ENCODE measurements at regions not wholly inside any gene's neighbourhood (a gene's known extent, or its start where the extent isn't known, plus 50 kb on each side); places are given as distances from the start of the nearest gene placed in this dataset.
"Not testable (repeated sequence)": the region's sequence is repeated elsewhere in the genome, so short reads cannot be mapped to it uniquely, and the experiment has no call there.

GRCh38 chr1:37363535-37363934 lies 110.8 kb upstream of the ZC3H12A start:
- H3K4me3 ChIP-seq (ENCODE audit: low read length): no peak overlapping the region
- TF ChIP-seq CTCF (IDR thresholded peaks at IDR 0.05; ENCODE audit: insufficient read depth, low read depth, low read length, missing control alignments): no peak

GRCh38 chr1:37368665-37369315 lies 105.6 kb upstream of the ZC3H12A start:
- not testable (repeated sequence) for DNase-seq (ENCODE audit: low read depth); H3K4me3 ChIP-seq (ENCODE audit: low read length)

More at GRCh38 chr1:37363535-37363934, 110.8 kb upstream of the ZC3H12A start:
- no peak for DNase-seq (ENCODE audit: low read depth)

- TF ChIP-seq CTCF (IDR thresholded peaks at IDR 0.05; ENCODE audit: insufficient read depth, low read depth, low read length, missing control alignments): no peak
- no peak for DNase-seq (ENCODE audit: low read depth)
- H3K4me3 ChIP-seq (ENCODE audit: low read length): no peak overlapping the region
These were observed 102.1 kb upstream of the ZC3H12A start for GRCh38 chr1:37372302-37372701.

- no peak overlapping the region for H3K4me3 ChIP-seq (ENCODE audit: low read length)
These were observed 101.7 kb upstream of the ZC3H12A start for GRCh38 chr1:37372711-37373110.

GRCh38 chr1:37373413-37373812 lies 101.0 kb upstream of the ZC3H12A start:
- DNase-seq (ENCODE audit: low read depth): no peak
- TF ChIP-seq CTCF (IDR thresholded peaks at IDR 0.05; ENCODE audit: insufficient read depth, low read depth, low read length, missing control alignments): no peak
- H3K4me3 ChIP-seq (ENCODE audit: low read length): no peak overlapping the region

More at GRCh38 chr1:37372711-37373110, 101.7 kb upstream of the ZC3H12A start:
- no peak for DNase-seq (ENCODE audit: low read depth)
- no peak for TF ChIP-seq CTCF (IDR thresholded peaks at IDR 0.05; ENCODE audit: insufficient read depth, low read depth, low read length, missing control alignments)

GRCh38 chr1:37380546-37380945 lies 93.8 kb upstream of the ZC3H12A start:
- not testable (repeated sequence) for DNase-seq (ENCODE audit: low read depth); H3K4me3 ChIP-seq (ENCODE audit: low read length)

GRCh38 chr1:37387854-37388253 lies 86.5 kb upstream of the ZC3H12A start:
- DNase-seq (ENCODE audit: low read depth): no peak
- no peak for TF ChIP-seq CTCF (IDR thresholded peaks at IDR 0.05; ENCODE audit: insufficient read depth, low read depth, low read length, missing control alignments)
- no peak overlapping the region for H3K4me3 ChIP-seq (ENCODE audit: low read length)

- no peak for TF ChIP-seq CTCF (IDR thresholded peaks at IDR 0.05; ENCODE audit: insufficient read depth, low read depth, low read length, missing control alignments)
- no peak overlapping the region for H3K4me3 ChIP-seq (ENCODE audit: low read length)
- no peak for DNase-seq (ENCODE audit: low read depth)
These were observed 85.1 kb upstream of the ZC3H12A start for GRCh38 chr1:37389327-37389726.
